SK-MEL-5 (cell line): ENCODE measurements at regions not wholly inside any gene's neighbourhood (a gene's known extent, or its start where the extent isn't known, plus 50 kb on each side); places are given as distances from the start of the nearest gene placed in this dataset.
A peak's percentile ranks its signal among the peaks of the same experiment; 100 is the strongest.

ENCODE experiments used
- DNase-seq: peaks from one replicate; pipeline ENCODE4 v3.0.0-alpha.2; 2016; ENCODE audit warnings: low read depth, low spot score
- in situ Hi-C: cut with HindIII; loops from 2 replicates; pipeline ENCODE4 v1.10.0; 2016; ENCODE audit warnings: low sequenced_read_pairs, high pct_unique_total_duplicates, low pct_unique_long_range_greater_than_20kb

DNA sequence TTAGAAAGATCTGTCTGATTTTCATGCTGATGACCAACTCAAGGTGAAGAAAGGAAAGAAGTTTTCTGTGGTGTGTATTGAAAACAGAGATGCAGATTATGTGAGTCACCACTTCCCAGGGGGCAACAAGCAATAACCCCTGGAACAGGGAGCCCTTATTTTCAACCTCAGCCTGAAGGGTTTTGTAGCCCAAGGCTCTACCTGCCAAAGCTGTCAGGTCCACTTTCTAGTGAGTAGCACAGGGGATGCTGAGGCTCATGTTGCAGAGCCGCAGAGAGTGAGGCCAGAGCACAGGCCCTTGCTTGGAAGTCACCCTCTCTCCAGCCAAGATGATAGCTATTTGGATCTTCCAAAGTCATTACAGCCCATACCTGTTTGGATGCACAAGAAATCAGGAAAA, 152.2 kb upstream of the SLC24A5 start:
- no peak for DNase-seq
- in situ Hi-C loops: no loop called here

DNA sequence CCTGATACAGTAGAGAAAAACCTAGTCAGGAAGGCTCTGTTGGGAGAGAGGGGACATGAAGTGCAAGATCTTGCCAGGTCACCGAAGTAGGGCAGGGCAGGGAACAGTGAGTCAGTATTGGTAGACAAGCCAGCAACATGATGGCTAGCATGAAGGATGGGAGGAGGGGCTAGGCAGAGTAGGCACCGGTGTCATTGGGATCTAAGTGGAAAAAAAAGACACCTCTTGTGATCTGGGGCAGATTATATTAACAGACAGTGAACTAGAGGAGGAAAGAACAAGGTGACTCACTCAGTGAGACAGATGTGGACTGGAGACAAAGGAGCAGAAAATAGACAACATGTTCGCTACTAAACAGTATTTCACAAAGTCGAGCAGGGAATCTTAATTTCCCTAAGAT, 149.2 kb upstream of the SLC24A5 start:
- no peak for DNase-seq
- in situ Hi-C loops: no loop called here

DNA sequence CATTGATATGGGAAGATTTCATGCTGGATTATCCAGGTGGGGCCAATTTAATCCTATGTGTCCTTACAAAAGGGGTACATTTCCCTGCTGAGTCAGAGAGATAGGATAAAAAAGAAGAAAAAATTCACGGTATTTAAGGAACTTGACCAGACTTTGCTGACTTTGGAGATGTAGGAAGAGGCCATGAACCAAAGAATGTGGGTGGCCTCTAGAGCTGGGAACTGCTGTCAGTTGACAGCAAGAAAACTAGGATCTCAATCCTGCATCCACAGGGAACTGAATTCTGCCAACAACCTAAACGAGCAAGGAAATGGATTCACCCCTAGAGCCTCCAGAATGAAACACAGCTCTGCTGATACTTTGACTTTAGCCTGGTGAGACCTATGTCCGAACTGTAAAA, 148.1 kb upstream of the SLC24A5 start:
- in situ Hi-C loops: no loop called here
- no peak for DNase-seq

DNA sequence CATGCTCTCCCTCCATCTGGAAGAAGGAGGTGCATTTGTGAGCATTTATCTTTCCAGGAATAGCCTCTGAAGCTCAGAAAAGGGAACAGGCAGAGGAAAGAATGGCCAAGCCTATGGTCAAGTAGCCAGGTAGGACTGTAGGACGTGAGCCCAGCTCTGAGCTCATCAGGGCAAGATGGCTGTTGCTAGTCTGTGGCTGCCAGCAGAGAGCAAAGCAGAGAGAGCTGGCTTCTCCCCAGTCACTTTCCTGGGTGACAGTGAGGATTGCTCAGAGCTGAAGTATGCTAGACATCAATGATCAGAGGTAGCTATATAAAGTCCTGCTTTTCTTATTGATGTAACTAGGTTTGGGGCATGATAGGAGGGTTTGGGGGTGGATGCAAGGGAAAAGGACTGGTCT, 146.1 kb upstream of the SLC24A5 start:
- in situ Hi-C loops: no loop called here
- no peak for DNase-seq

DNA sequence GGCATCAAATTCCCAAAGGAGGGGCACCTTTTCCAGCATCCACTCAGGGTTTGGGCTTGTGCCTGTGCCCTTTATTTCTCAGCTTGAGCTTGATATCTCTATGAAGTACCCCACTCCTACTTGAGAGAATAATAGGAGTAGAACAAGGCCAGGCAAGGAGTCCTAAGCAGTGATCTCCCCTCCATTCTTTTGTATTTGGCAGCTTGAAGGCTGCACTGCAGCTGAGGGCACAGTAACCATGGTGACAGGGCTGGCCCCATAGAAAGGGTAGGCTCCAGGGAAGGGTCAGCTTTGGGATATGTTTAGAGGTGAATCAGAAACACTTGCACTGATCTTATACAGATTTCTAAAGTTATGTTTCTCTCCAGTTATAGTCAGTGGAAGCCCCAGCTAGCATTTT, 145.4 kb upstream of the SLC24A5 start:
- DNase-seq: no peak
- in situ Hi-C loops: no loop called here

DNA sequence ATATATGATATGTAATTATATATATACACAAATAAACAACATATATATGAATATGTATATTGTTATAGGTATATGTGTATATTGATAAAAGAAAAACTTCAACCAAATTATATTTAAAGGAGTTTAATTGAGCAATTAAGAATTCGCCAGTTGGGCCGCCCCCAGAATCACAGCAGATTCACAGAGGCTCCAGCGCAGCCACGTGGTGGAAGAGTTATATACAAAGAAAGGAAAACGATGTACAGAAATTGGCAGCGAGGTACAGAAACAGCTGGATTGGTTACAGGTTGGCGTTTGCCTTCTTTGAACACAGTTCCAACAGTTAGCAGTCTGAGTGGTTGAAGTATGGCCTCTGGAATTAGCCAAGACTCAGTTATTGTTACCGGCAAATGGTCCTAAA, 137.3 kb upstream of the SLC24A5 start:
- in situ Hi-C loops: no loop called here
- no peak for DNase-seq

DNA sequence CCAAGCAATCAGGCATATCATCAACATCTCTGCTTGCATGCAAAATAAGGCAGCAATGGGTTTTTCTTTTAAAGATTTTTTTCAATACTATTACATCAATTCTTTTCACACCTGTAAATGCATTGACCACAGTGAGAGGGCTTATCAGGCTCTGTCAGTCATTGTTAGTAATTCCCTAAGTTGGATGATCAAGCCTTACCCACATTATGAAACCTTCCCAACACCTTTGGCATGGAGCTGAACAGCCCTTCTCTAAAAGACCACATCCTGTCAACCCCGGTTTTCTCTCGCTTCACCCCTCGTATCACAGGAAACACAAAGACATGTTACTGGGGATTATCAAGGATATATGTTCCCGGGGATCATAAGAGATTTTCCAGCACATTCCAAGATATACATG, 135.2 kb upstream of the SLC24A5 start:
- in situ Hi-C loops: no loop called here
- DNase-seq: no peak

DNA sequence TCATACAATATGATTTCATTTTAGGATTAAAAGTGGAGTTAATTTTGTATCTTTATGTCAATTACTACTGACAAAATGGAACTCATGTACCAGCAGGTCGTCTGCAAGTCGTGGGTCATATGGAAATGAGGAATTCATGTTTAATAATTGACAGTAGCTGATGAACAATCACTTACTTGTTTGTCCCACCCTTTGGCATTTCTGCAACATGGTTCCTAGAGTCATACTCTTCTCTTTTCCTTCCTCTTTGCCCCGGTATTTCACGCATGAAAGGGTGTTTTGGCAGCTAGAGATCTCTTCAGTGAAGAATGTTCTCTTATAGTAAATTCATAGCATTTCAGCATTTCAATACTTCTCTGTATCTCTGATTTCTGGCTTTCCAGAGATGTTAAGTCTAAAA, 133.3 kb upstream of the SLC24A5 start:
- in situ Hi-C loops: no loop called here
- DNase-seq: peak; percentile 66

DNA sequence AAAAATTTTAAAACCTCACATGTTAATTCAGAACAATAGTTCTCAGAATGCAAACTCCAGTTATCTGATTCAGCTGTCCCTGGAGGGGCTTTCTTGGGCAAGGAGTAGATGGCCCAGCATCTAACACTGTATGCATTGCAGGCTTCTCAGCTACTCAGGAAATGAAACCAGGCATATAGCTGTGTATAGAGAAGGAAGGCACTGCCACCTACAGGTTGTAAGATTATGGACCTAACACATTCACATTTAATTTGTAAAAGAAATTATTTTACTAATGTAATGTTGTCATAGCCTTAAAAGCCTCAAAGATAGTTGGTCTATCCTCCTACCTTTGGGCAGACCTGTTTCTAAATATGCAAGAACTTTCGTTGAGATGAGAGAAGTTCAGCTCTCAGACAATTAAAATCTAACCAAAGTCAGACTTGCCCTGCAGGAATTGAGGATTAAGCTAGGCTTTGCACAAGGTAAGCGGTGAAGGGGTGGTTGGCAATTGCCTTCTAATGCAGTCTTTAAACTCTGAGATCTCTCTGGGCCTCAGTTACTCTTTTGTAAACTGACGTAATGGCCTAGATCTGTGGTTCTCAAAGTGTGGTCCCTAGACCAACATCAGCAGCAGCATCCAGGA, 132.8 kb upstream of the SLC24A5 start:
- in situ Hi-C loops: no loop called here
- peak; percentile 85 for DNase-seq

GRCh38 chr15:47988564-47988963, 132.2 kb upstream of the SLC24A5 start:
- no peak for DNase-seq
- in situ Hi-C loops: no loop called here

DNA sequence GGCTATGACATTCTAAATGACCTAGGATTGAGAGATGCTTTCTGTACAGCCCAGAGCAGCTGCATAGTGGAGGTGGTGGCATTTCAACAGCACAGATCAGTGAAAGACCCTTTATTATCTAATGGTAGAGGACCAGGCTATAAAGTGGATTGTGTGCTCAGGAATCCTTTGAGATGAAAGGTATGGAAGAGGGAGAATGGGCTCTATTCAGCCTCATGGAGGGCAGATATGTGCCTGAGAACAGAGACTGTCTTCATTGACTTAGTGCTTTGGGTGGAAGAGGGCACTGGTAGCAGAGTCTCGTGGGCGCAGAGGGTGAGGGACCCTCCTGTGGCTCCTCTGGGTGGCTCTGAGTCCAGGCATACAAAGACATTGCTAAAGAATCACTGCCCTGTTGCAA, 130.0 kb upstream of the SLC24A5 start:
- peak; percentile 53 for DNase-seq
- in situ Hi-C loops: no loop called here

GRCh38 chr15:47991357-47991756, 129.4 kb upstream of the SLC24A5 start:
- in situ Hi-C loops: no loop called here
- no peak for DNase-seq

DNA sequence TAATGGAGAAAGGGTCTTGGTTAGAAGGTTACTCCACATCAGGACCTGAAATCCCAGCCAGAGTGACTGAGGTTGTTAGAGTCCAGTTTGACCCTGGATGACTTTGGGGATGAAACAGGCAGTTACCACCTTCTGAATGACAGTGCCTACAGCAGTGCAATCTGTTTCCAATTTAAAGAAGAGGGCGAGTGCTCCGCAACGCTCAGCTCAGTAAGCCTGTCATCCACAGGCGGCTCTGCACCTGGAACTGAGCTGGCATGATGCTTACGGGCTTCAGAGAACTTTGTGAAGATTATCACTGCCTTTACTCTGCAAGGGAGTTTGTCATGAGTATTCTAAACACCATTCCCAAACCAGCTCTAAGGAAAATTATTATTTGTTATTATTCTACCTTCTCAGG, 127.7 kb upstream of the SLC24A5 start:
- in situ Hi-C loops: no loop called here
- DNase-seq: no peak

DNA sequence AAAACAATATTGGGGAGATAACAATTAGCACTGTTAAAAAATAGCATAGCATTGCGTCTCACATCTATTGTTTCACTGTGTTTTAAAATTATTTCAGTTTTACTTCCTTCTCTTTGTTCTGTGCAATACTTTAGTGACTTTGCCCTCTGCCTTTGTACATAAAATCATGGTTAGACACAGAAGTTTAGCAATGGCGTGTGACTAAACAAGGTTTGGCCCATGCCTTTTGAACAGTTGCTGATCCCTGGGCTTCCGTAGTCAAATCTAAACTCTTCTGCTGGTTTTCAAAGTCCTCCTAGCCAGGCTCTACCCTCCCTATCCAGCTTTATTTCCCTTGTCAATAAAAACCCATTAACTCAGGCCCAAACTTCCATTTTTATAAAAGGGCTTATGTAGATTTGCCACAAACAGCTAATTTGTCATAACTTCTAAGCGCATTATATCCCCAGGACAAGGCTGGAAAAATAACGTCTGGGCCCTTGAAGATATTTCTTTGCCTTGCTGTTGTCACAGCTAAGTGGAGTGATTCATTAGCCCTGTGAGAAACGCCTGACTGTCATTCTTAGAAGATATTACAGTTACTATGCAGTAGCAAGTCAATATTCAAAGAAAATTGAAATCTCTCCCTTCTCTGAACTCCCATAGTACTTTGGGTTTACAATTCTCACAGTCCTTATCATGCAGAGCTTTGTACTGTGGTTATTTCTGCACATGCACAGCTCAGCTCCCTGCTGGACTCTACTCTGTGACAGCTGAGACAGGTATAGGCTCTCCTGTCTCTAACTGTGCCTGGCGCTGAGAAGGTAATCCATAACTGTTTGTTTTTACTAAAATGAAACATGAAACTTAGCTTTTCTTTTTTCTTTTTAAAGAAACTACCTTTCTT, 123.4 kb upstream of the SLC24A5 start:
- DNase-seq: no peak
- in situ Hi-C loops: no loop called here

DNA sequence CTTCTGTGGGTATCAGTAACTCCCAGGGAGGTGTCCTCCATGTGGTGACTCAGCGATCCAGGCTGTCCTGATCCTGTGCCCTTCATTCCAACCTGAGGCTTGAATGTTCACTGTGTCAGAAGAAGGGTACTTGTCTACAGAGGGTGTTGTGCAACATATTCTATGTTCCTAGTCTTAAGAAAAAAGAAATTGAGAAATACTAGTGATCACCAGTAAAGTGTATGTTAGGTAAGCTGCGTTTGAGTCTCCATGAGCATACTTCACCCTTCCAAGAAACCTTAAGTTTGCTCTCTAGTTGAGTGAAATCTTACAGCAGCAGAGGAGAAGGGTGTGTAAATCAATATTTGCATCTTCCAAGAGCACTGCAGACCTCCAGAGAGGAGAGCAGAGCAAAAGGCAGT, 122.2 kb upstream of the SLC24A5 start:
- in situ Hi-C loops: no loop called here
- DNase-seq: no peak

GRCh38 chr15:48001393-48002039, 119.3 kb upstream of the SLC24A5 start:
- in situ Hi-C loops: no loop called here
- DNase-seq: no peak

GRCh38 chr15:48002767-48003166, 118.0 kb upstream of the SLC24A5 start:
- DNase-seq: no peak
- in situ Hi-C loops: no loop called here

DNA sequence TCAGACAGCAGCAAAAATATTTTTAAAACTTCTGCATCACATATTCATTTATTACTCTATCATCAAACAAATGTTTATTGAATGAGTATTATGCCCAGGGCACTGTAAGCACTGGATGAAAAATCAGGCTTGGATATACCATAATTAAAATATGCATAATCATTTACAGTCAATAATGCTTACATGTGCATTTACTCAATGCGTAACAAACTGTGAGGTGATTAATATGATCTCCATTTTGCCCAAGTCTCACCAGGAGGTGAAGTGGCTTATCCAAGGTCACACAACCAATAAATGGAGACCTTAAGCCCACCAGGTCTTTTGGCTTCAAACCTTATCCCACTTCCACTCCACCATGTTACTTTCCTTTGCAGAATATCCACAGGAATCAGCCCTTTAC, 117.3 kb upstream of the SLC24A5 start:
- in situ Hi-C loops: no loop called here
- no peak for DNase-seq

- DNase-seq: no peak
- in situ Hi-C loops: no loop called here
Observed at GRCh38 chr15:48005077-48005476, 115.7 kb upstream of the SLC24A5 start.
